Body of pancreas (tissue), 4 donors: ENCODE measurements at regions not wholly inside any gene's neighbourhood (a gene's known extent, or its start where the extent isn't known, plus 50 kb on each side); places are given as distances from the start of the nearest gene placed in this dataset.
"Not testable (repeated sequence)": the region's sequence is repeated elsewhere in the genome, so short reads cannot be mapped to it uniquely, and the experiment has no call there.

ENCODE experiments used
- ATAC-seq: fragments of 150-250 bp; one replicate; pipeline ENCODE4 v1.9.1; 2016
- DNase-seq, 4 donors: peaks; one replicate each; pipeline ENCODE4 v3.0.0-alpha.2; 2019
- H3K27ac ChIP-seq, 4 donors: fragments of 200-600 bp; sonication (generic); 1 replicate in 3 of 4; 2 replicates in 1 of 4; pipeline versions ENCODE4 v1.5.1 to v1.6.1; 2016 to 2019; ENCODE audit warnings: mild to moderate bottlenecking in 1 of 4, mixed read lengths in 1 of 4, moderate library complexity in 1 of 4
- H3K27me3 ChIP-seq, 2 donors: fragments of 200-600 bp; sonication (generic); one replicate each; pipeline ENCODE4 v1.6.0; 2016; ENCODE audit warnings: mild to moderate bottlenecking in 1 of 2
- H3K36me3 ChIP-seq, 2 donors: fragments of 200-600 bp; sonication (generic); replicated peaks in 1 of 2; 2 replicates each; pipeline ENCODE4 v1.5.1; 2016; ENCODE audit warnings: low read depth in 2 of 2; ENCODE audit not compliant: insufficient read depth in 1 of 2
- H3K4me1 ChIP-seq: fragments of 200-600 bp; sonication (generic); one replicate; pipeline ENCODE4 v1.6.0; 2016
- H3K4me3 ChIP-seq, 2 donors: fragments of 200-600 bp; sonication (generic); 1 replicate in 1 of 2; 2 replicates in 1 of 2; pipeline ENCODE4 v1.5.1; 2016 to 2019
- H3K9me3 ChIP-seq, 3 donors: fragments of 200-600 bp; sonication (generic); 1 replicate in 2 of 3; 2 replicates in 1 of 3; pipeline ENCODE4 v1.5.1; 2016
- CTCF ChIP-seq, 7 experiments: fragments of 450-650 bp in 4 of 7; fragments of 200-600 bp in 3 of 7; sonication (generic) in 3 of 7; IDR thresholded peaks; one replicate each; pipeline ENCODE4 v1.5.1; 2016 to 2019; ENCODE audit warnings: antibody characterized with exemption in 7 of 7
- POLR2A ChIP-seq, 3 donors: fragments of 450-650 bp; IDR thresholded peaks; one replicate each; pipeline ENCODE4 v1.6.1; 2016; ENCODE audit warnings: antibody characterized with exemption in 3 of 3, mild to moderate bottlenecking in 2 of 3
- WGBS, 2 donors: methylation state at CpG; one replicate each; pipeline ENCODE4 v1.1.5; 2017; 5-methylcytosine and 5-hydroxymethylcytosine counted together
- intact Hi-C: fragments of 100-400 bp; cut with DNase I; formaldehyde crosslinking; loops from one replicate; pipeline ENCODE4 v1.15.1; 2023

- TF ChIP-seq CTCF (IDR thresholded peaks at IDR 0.05) (no peak), POLR2A (IDR thresholded peaks at IDR 0.05) (no peak)
- Histone ChIP-seq H3K4me3 (no peak overlapping the region), H3K4me1 (no peaks in the 10 kb centered on the region), H3K27me3 (no peaks in the 10 kb centered on the region), H3K9me3 (no peaks in the 10 kb centered on the region), H3K36me3 (no peaks in the 10 kb centered on the region), H3K27ac (no peak overlapping the region)
- ATAC-seq (no peak), DNase-seq (no peak)
- 76 to 81% methylated on average over 11 of the region's 11 CpGs for WGBS, 2 donors
- intact Hi-C loops = no loop called here
These were observed 114.2 kb upstream of the DUSP22 start for GRCh38 chr6:178119-178518.

- H3K36me3 ChIP-seq, H3K27me3 ChIP-seq, H3K4me3 ChIP-seq, intact Hi-C loops, H3K27ac ChIP-seq, H3K9me3 ChIP-seq, DNase-seq, H3K4me1 ChIP-seq, ATAC-seq: not testable (repeated sequence)
- 74 to 76% methylated on average over 4 to 5 of the region's 5 CpGs for WGBS, 2 donors
These were observed 113.4 kb upstream of the DUSP22 start for GRCh38 chr6:178929-179328.

GRCh38 chr6:179340-179950, 112.8 kb upstream of the DUSP22 start:
- TF ChIP-seq POLR2A (IDR thresholded peaks at IDR 0.05) (no peak), CTCF (IDR thresholded peaks at IDR 0.05) (no peak)
- 94% methylated on average over 19 of the region's 29 CpGs; no CpG with 5 or more reads in 1 of the 2 donors for WGBS, 2 donors
- no peaks in the 10 kb centered on the region for H3K4me1 ChIP-seq
- H3K27ac ChIP-seq = no peak overlapping the region
- intact Hi-C loops = no loop called here
- H3K36me3 ChIP-seq = no peaks in the 10 kb centered on the region
- H3K9me3 ChIP-seq = no peaks in the 10 kb centered on the region
- DNase-seq = no peak
- no peaks in the 10 kb centered on the region for H3K27me3 ChIP-seq
- no peak for ATAC-seq
- H3K4me3 ChIP-seq = no peak overlapping the region

- 61 to 75% methylated on average over 11 to 13 of the region's 13 CpGs for WGBS, 2 donors
- H3K36me3 ChIP-seq, intact Hi-C loops, ATAC-seq, H3K27me3 ChIP-seq, H3K9me3 ChIP-seq, DNase-seq, H3K4me1 ChIP-seq, H3K4me3 ChIP-seq, H3K27ac ChIP-seq: not testable (repeated sequence)
These were observed 112.1 kb upstream of the DUSP22 start for GRCh38 chr6:180091-180694.

GRCh38 chr6:181049-181654, 111.1 kb upstream of the DUSP22 start:
- DNase-seq (no peak), ATAC-seq (no peak)
- no peak overlapping the region for H3K27ac ChIP-seq
- TF ChIP-seq CTCF (IDR thresholded peaks at IDR 0.05) (no peak), POLR2A (IDR thresholded peaks at IDR 0.05) (no peak)
- intact Hi-C loops = no loop called here
- no peaks in the 10 kb centered on the region for H3K4me1 ChIP-seq
- H3K9me3 ChIP-seq = no peaks in the 10 kb centered on the region
- H3K36me3 ChIP-seq = no peaks in the 10 kb centered on the region
- H3K4me3 ChIP-seq = no peak overlapping the region
- no peaks in the 10 kb centered on the region for H3K27me3 ChIP-seq
- WGBS, 2 donors = 35 to 37% methylated on average over 5 of the region's 5 CpGs
